Neural crest cell (in vitro differentiated cells): ENCODE measurements at regions not wholly inside any gene's neighbourhood (a gene's known extent, or its start where the extent isn't known, plus 50 kb on each side); places are given as distances from the start of the nearest gene placed in this dataset.

Experiments used
- DNase-seq: peaks from one replicate; pipeline ENCODE4 v3.0.0; 2021; ENCODE audit warnings: low read depth, mixed read lengths, low spot score
- H3K27ac Mint-ChIP-seq: one replicate; pipeline ENCODE4 v1.8.0; 2021; ENCODE audit warnings: mild to moderate bottlenecking, mixed read lengths; ENCODE audit not compliant: unreplicated experiment
- H3K27me3 Mint-ChIP-seq: 2 replicates; pipeline ENCODE4 v1.8.0; 2021; ENCODE audit warnings: low read depth, mild to moderate bottlenecking, mixed read lengths
- H3K36me3 Mint-ChIP-seq: 2 replicates; pipeline ENCODE4 v1.8.0; 2021; ENCODE audit warnings: low read depth, mild to moderate bottlenecking, mixed read lengths
- H3K4me1 Mint-ChIP-seq: 2 replicates; pipeline ENCODE4 v1.8.0; 2021; ENCODE audit warnings: mixed read lengths
- H3K4me3 Mint-ChIP-seq: one replicate; pipeline ENCODE4 v1.8.0; 2021; ENCODE audit warnings: mild to moderate bottlenecking, mixed read lengths
- H3K9me3 Mint-ChIP-seq: 2 replicates; pipeline ENCODE4 v1.8.0; 2021; ENCODE audit warnings: mixed read lengths
- CTCF ChIP-seq: fragments of 200-600 bp; sonication (generic); conservative IDR thresholded peaks from 2 replicates; pipeline ENCODE4 v1.5.0; 2021; ENCODE audit warnings: antibody characterized with exemption, mild to moderate bottlenecking

GRCh38 chr20:6925744-6926278 lies 158.3 kb downstream of the BMP2 start:
- Mint-ChIP-seq H3K36me3 (no peaks in the 10 kb centered on the region), H3K9me3 (peaks cover 5% of the 10 kb centered on the region), H3K27me3 (no peaks in the 10 kb centered on the region), H3K27ac (no peak overlapping the region), H3K4me1 (peaks cover 9% of the 10 kb centered on the region), H3K4me3 (no peak overlapping the region)
- no peak for TF ChIP-seq CTCF
- DNase-seq: no peak

- TF ChIP-seq CTCF: peak; percentile 58
- H3K27ac Mint-ChIP-seq: no peak overlapping the region
- H3K4me1 Mint-ChIP-seq: no peaks in the 10 kb centered on the region
- H3K36me3 Mint-ChIP-seq: no peaks in the 10 kb centered on the region
- H3K9me3 Mint-ChIP-seq: peaks cover 10% of the 10 kb centered on the region
- no peak overlapping the region for H3K4me3 Mint-ChIP-seq
- DNase-seq: peak; percentile 8
- no peaks in the 10 kb centered on the region for H3K27me3 Mint-ChIP-seq
Measured at GRCh38 chr20:6940048-6940447, 172.6 kb downstream of the BMP2 start.

- H3K27me3 Mint-ChIP-seq: no peaks in the 10 kb centered on the region
- TF ChIP-seq CTCF: no peak
- peaks cover 10% of the 10 kb centered on the region for H3K9me3 Mint-ChIP-seq
- DNase-seq: no peak
- H3K4me1 Mint-ChIP-seq: no peaks in the 10 kb centered on the region
- H3K36me3 Mint-ChIP-seq: no peaks in the 10 kb centered on the region
- H3K4me3 Mint-ChIP-seq: no peak overlapping the region
- H3K27ac Mint-ChIP-seq: no peak overlapping the region
Measured at GRCh38 chr20:6940876-6941275, 173.4 kb downstream of the BMP2 start.

GRCh38 chr20:6941571-6941970 lies 174.1 kb downstream of the BMP2 start:
- TF ChIP-seq CTCF: no peak
- Mint-ChIP-seq H3K27ac (no peak overlapping the region), H3K36me3 (no peaks in the 10 kb centered on the region), H3K4me1 (no peaks in the 10 kb centered on the region), H3K4me3 (no peak overlapping the region), H3K9me3 (peaks cover 10% of the 10 kb centered on the region), H3K27me3 (no peaks in the 10 kb centered on the region)
- no peak for DNase-seq

- H3K9me3 Mint-ChIP-seq: peaks cover 5% of the 10 kb centered on the region
- H3K36me3 Mint-ChIP-seq: no peaks in the 10 kb centered on the region
- no peak overlapping the region for H3K4me3 Mint-ChIP-seq
- H3K27ac Mint-ChIP-seq: no peak overlapping the region
- no peaks in the 10 kb centered on the region for H3K4me1 Mint-ChIP-seq
- no peaks in the 10 kb centered on the region for H3K27me3 Mint-ChIP-seq
- no peak for DNase-seq
- TF ChIP-seq CTCF: no peak
Measured at GRCh38 chr20:6942266-6942665, 174.8 kb downstream of the BMP2 start.

GRCh38 chr20:6944292-6944691 lies 176.8 kb downstream of the BMP2 start:
- H3K4me1 Mint-ChIP-seq: no peaks in the 10 kb centered on the region
- H3K9me3 Mint-ChIP-seq: peaks cover 5% of the 10 kb centered on the region
- H3K4me3 Mint-ChIP-seq: no peak overlapping the region
- no peak for TF ChIP-seq CTCF
- no peaks in the 10 kb centered on the region for H3K27me3 Mint-ChIP-seq
- H3K36me3 Mint-ChIP-seq: no peaks in the 10 kb centered on the region
- DNase-seq: no peak
- no peak overlapping the region for H3K27ac Mint-ChIP-seq
